SU-DHL-6 (cell line): ENCODE measurements at regions not wholly inside any gene's neighbourhood (a gene's known extent, or its start where the extent isn't known, plus 50 kb on each side); places are given as distances from the start of the nearest gene placed in this dataset.

Source experiments
- CTCF ChIP-seq: fragments of 200-600 bp; sonication (generic); IDR thresholded peaks from one replicate; pipeline ENCODE4 v1.5.1; 2017; ENCODE audit warnings: antibody characterized with exemption, mild to moderate bottlenecking, low read length, moderate library complexity; ENCODE audit not compliant: insufficient read depth, poor library complexity, severe bottlenecking
- EZH2phosphoT487 ChIP-seq: fragments of 200-600 bp; sonication (generic), shearing (Covaris generic); conservative IDR thresholded peaks from 2 replicates; pipeline ENCODE4 v1.6.1; 2018; ENCODE audit warnings: mild to moderate bottlenecking, antibody characterized with exemption, low read length, moderate library complexity, mixed read lengths

- TF ChIP-seq CTCF = no peak
- no peak for TF ChIP-seq EZH2phosphoT487
These were observed 478.3 kb upstream of the PPP2R3A start for GRCh38 chr3:135487261-135487660.
